H1 (cell line): ENCODE measurements at regions not wholly inside any gene's neighbourhood (a gene's known extent, or its start where the extent isn't known, plus 50 kb on each side); places are given as distances from the start of the nearest gene placed in this dataset.
"Not testable (repeated sequence)": the region's sequence is repeated elsewhere in the genome, so short reads cannot be mapped to it uniquely, and the experiment has no call there.

Experiments
- CTCF ChIA-PET: fragments of 300-600 bp; sonication (Branson Sonifier 250); formaldehyde crosslinking; loops from one replicate; lab custom pipeline; 2021; ENCODE audit not compliant: partially characterized antibody; lab: Charles Lee
- POLR2A ChIA-PET: fragments of 300-600 bp; sonication (Branson Sonifier 250); formaldehyde crosslinking; loops from one replicate; lab custom pipeline; 2021; ENCODE audit warnings: inconsistent platforms; ENCODE audit not compliant: partially characterized antibody; lab: Charles Lee
- DNase-seq, 2 experiments: peaks; one replicate each; pipeline versions ENCODE4 v3.0.0 to v3.0.0-alpha.2; 2010 to 2022; ENCODE audit warnings: low spot score in 2 of 2, low read depth in 1 of 2, mixed read lengths in 1 of 2
- FAIRE-seq: peaks from 2 replicates; lab custom pipeline; 2011; peaks lifted over from hg19 to GRCh38; lab: Jason Lieb, UNC
- H2AFZ ChIP-seq: 2 replicates; pipeline ENCODE4 v1.8.1; 2012; ENCODE audit warnings: low read length, inconsistent platforms
- H2AK5ac ChIP-seq: 2 replicates; pipeline ENCODE4 v1.6.1; 2013; ENCODE audit warnings: low read depth, low read length
- H2BK120ac ChIP-seq: replicated peaks from 2 replicates; pipeline ENCODE3; 2013; ENCODE audit warnings: low read depth, low read length, inconsistent platforms
- H2BK12ac ChIP-seq: 2 replicates; pipeline ENCODE4 v1.6.1; 2013; ENCODE audit warnings: low read depth, low read length
- H2BK15ac ChIP-seq: 2 replicates; pipeline ENCODE4 v1.6.1; 2013; ENCODE audit warnings: low read length
- H2BK20ac ChIP-seq: 2 replicates; pipeline ENCODE4 v1.6.1; 2013; ENCODE audit warnings: low read length
- H2BK5ac ChIP-seq: 2 replicates; pipeline ENCODE4 v1.6.1; 2013; ENCODE audit warnings: low read depth, low read length
- H3K14ac ChIP-seq: 2 replicates; pipeline ENCODE4 v1.6.1; 2013; ENCODE audit warnings: inconsistent platforms; ENCODE audit not compliant: insufficient read length
- H3K18ac ChIP-seq: 2 replicates; pipeline ENCODE4 v1.6.1; 2013; ENCODE audit warnings: low read length; ENCODE audit errors: extremely low read depth
- H3K23ac ChIP-seq: 2 replicates; pipeline ENCODE4 v1.6.1; 2013; ENCODE audit warnings: inconsistent platforms; ENCODE audit not compliant: insufficient read length
- H3K23me2 ChIP-seq: 2 replicates; pipeline ENCODE4 v1.6.1; 2013; ENCODE audit warnings: low read depth, low read length
- H3K27ac ChIP-seq: 2 replicates; pipeline ENCODE4 v1.6.1; 2011; ENCODE audit warnings: low read depth, low read length, inconsistent platforms
- H3K27me3 ChIP-seq, 4 experiments: replicated peaks in 1 of 4; 1 replicate in 1 of 4; 2 replicates in 3 of 4; pipeline versions ENCODE4 v1.6.1 to v1.8.1; 2011 to 2013; ENCODE audit warnings: low read length in 3 of 4, mild to moderate bottlenecking in 3 of 4, inconsistent platforms in 2 of 4, mixed read lengths in 2 of 4, moderate library complexity in 1 of 4; ENCODE audit not compliant: control insufficient read depth in 3 of 4, insufficient read depth in 3 of 4; ENCODE audit errors: extremely low read depth in 1 of 4
- H3K36me3 ChIP-seq, 4 experiments: 2 replicates each; pipeline versions ENCODE4 v1.6.1 to v1.8.1; 2011 to 2013; ENCODE audit warnings: mild to moderate bottlenecking in 4 of 4, low read length in 3 of 4, moderate library complexity in 2 of 4, control low read depth in 1 of 4, inconsistent platforms in 1 of 4; ENCODE audit not compliant: insufficient read depth in 4 of 4, control insufficient read depth in 2 of 4
- H3K4ac ChIP-seq: replicated peaks from 2 replicates; pipeline ENCODE3; 2013; ENCODE audit warnings: low read length, low read depth, mixed read lengths, inconsistent platforms; ENCODE audit not compliant: insufficient read length
- H3K4me1 ChIP-seq, 4 experiments: replicated peaks in 1 of 4; 1 replicate in 1 of 4; 2 replicates in 3 of 4; pipeline versions ENCODE4 v1.6.1 to v1.8.1; 2011 to 2013; ENCODE audit warnings: low read length in 3 of 4, inconsistent platforms in 2 of 4, mixed read lengths in 1 of 4; ENCODE audit not compliant: insufficient read depth in 4 of 4, control insufficient read depth in 3 of 4
- H3K4me2 ChIP-seq, 2 experiments: 2 replicates each; pipeline versions ENCODE4 v1.6.1 to v1.8.1; 2011 to 2013; ENCODE audit warnings: low read depth in 2 of 2, low read length in 2 of 2, control low read depth in 1 of 2, inconsistent platforms in 1 of 2, mild to moderate bottlenecking in 1 of 2; ENCODE audit not compliant: insufficient read depth in 1 of 2
- H3K4me3 ChIP-seq, 4 experiments: fragments of 200-600, 300-600 bp in 1 of 4; sonication (generic), shearing (Covaris generic), sonication (Bioruptor Twin) in 1 of 4; 2 replicates each; pipeline versions ENCODE4 v1.5.1 to v1.8.1; 2011 to 2016; ENCODE audit warnings: low read length in 4 of 4, low read depth in 3 of 4, control low read depth in 2 of 4, inconsistent platforms in 2 of 4, mild to moderate bottlenecking in 2 of 4, mixed read lengths in 1 of 4, moderate library complexity in 1 of 4; ENCODE audit not compliant: insufficient read depth in 2 of 4; ENCODE audit errors: extremely low read depth in 1 of 4
- H3K56ac ChIP-seq: replicated peaks from 2 replicates; pipeline ENCODE3; 2013; ENCODE audit warnings: low read depth, mild to moderate bottlenecking, mixed read lengths, low read length, inconsistent platforms; ENCODE audit not compliant: insufficient read length
- H3K79me1 ChIP-seq: 2 replicates; pipeline ENCODE4 v1.6.1; 2013; ENCODE audit warnings: low read depth, low read length, control low read depth
- H3K79me2 ChIP-seq, 2 experiments: 2 replicates each; pipeline versions ENCODE4 v1.6.1 to v1.8.1; 2012 to 2013; ENCODE audit warnings: low read length in 2 of 2, mild to moderate bottlenecking in 2 of 2, inconsistent platforms in 1 of 2; ENCODE audit not compliant: insufficient read depth in 2 of 2, control insufficient read depth in 1 of 2
- H3K9ac ChIP-seq, 4 experiments: replicated peaks in 1 of 4; 1 replicate in 1 of 4; 2 replicates in 3 of 4; pipeline versions ENCODE4 v1.6.1 to v1.8.1; 2011 to 2013; ENCODE audit warnings: low read depth in 3 of 4, low read length in 3 of 4, control low read depth in 2 of 4, mild to moderate bottlenecking in 2 of 4, moderate library complexity in 2 of 4, inconsistent platforms in 1 of 4; ENCODE audit errors: extremely low read depth in 1 of 4
- H3K9me3 ChIP-seq, 2 experiments: 2 replicates each; pipeline versions ENCODE4 v1.6.1 to v1.8.1; 2012 to 2013; ENCODE audit warnings: mild to moderate bottlenecking in 2 of 2, moderate library complexity in 2 of 2, control low read depth in 1 of 2, inconsistent platforms in 1 of 2, low read depth in 1 of 2, low read length in 1 of 2, mixed read lengths in 1 of 2; ENCODE audit not compliant: insufficient read depth in 2 of 2
- H4K20me1 ChIP-seq, 2 experiments: replicated peaks in 1 of 2; 2 replicates each; pipeline versions ENCODE3 to v1.8.1; 2011 to 2013; ENCODE audit warnings: inconsistent platforms in 2 of 2, low read length in 2 of 2, mild to moderate bottlenecking in 1 of 2; ENCODE audit not compliant: insufficient read depth in 2 of 2, control insufficient read depth in 1 of 2
- H4K5ac ChIP-seq: 2 replicates; pipeline ENCODE4 v1.6.1; 2013; ENCODE audit warnings: low read length, low read depth, mixed read lengths, inconsistent platforms; ENCODE audit not compliant: insufficient read length
- H4K8ac ChIP-seq: 2 replicates; pipeline ENCODE4 v1.8.0; 2013; ENCODE audit warnings: mild to moderate bottlenecking, moderate library complexity, low read length, inconsistent platforms; ENCODE audit not compliant: insufficient read depth; ENCODE audit errors: extremely low read depth
- H4K91ac ChIP-seq: replicated peaks from 2 replicates; pipeline ENCODE3; 2013; ENCODE audit warnings: low read length, mixed read lengths, inconsistent platforms; ENCODE audit not compliant: insufficient read length
- whole genome bisulfite sequencing, 2 experiments: shearing (Covaris generic) in 1 of 2; methylation state at CpG; one replicate each; pipeline versions ENCODE4 v1.1.6 to v1.1.7; 2013 to 2015; ENCODE audit warnings: low lambda C conversion rate in 2 of 2, mixed read lengths in 2 of 2, inconsistent platforms in 1 of 2, low coverage in 1 of 2, missing lambda C conversion rate in 1 of 2; ENCODE audit not compliant: insufficient replicate concordance in 2 of 2, insufficient coverage in 1 of 2, insufficient read length in 1 of 2; ENCODE audit errors: extremely low coverage in 1 of 2, missing lambda C conversion rate in 1 of 2; 5-methylcytosine and 5-hydroxymethylcytosine counted together

- H3K36me3 ChIP-seq, H2AFZ ChIP-seq, H3K14ac ChIP-seq: not testable (repeated sequence)
These were observed 461.7 kb downstream of the PDGFC start for GRCh38 chr4:156509921-156510320.

More at GRCh38 chr4:156509921-156510320, 461.7 kb downstream of the PDGFC start:
- 100% methylated on average over 1 of the region's 1 CpG; no CpG with 5 or more reads in 1 of the 2 experiments for whole genome bisulfite sequencing, 2 experiments
- H4K91ac ChIP-seq, H2BK20ac ChIP-seq, H3K79me1 ChIP-seq, CTCF ChIA-PET, H2BK15ac ChIP-seq, H3K23me2 ChIP-seq, H3K4ac ChIP-seq, H3K4me1 ChIP-seq, H4K8ac ChIP-seq, H3K4me3 ChIP-seq, H3K18ac ChIP-seq, H4K5ac ChIP-seq, H3K27me3 ChIP-seq, H3K56ac ChIP-seq, POLR2A ChIA-PET, H3K9ac ChIP-seq, H3K23ac ChIP-seq, H2BK120ac ChIP-seq, H3K4me2 ChIP-seq, H3K79me2 ChIP-seq, H2BK12ac ChIP-seq, DNase-seq, H4K20me1 ChIP-seq, H3K27ac ChIP-seq, H2AK5ac ChIP-seq, H3K9me3 ChIP-seq, FAIRE-seq, H2BK5ac ChIP-seq: not testable (repeated sequence)
